ENCODE measurements at regions not wholly inside any gene's neighbourhood (a gene's known extent, or its start where the extent isn't known, plus 50 kb on each side); places are given as distances from the start of the nearest gene placed in this dataset.
"Not testable (repeated sequence)": the region's sequence is repeated elsewhere in the genome, so short reads cannot be mapped to it uniquely, and the experiment has no call there.

GRCh38 chr1:120941066-120941465, 51.5 kb downstream of the PPIAL4A start:
- DNase-seq (ENCODE audit: low read depth in 1 of 2, low spot score in 1 of 2); in situ Hi-C loops (cut with HindIII; ENCODE audit: low pct_unique_long_range_greater_than_20kb, low sequenced_read_pairs): not testable (repeated sequence)

- DNase-seq (ENCODE audit: low read depth in 1 of 2, low spot score in 1 of 2); in situ Hi-C loops (cut with HindIII; ENCODE audit: low pct_unique_long_range_greater_than_20kb, low sequenced_read_pairs): not testable (repeated sequence)
These were observed 52.3 kb downstream of the PPIAL4A start for GRCh38 chr1:120941836-120942217.

- in situ Hi-C loops (cut with HindIII; ENCODE audit: low pct_unique_long_range_greater_than_20kb, low sequenced_read_pairs); DNase-seq (ENCODE audit: low read depth in 1 of 2, low spot score in 1 of 2): not testable (repeated sequence)
These were observed 52.8 kb downstream of the PPIAL4A start for GRCh38 chr1:120942218-120942944.

DNA sequence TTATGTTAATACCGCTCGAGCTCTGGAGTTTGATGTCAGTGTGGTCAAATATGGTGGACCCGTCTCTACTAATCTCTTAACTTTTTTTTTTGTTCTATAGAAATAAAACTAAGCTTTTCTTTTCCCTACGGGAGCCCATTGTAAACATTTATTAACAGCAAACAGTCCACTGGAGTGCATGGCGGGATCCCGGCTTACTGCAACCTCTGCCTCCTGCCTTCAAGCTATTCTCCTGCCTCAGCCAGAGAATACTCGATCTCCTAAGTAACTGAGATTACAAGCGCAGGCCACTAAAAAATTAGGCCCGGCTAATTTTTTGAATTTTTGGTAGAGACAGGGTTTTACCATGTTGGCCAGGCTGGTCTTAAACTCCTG, 53.4 kb downstream of the PPIAL4A start:
- DNase-seq (ENCODE audit: low read depth in 1 of 2, low spot score in 1 of 2); in situ Hi-C loops (cut with HindIII; ENCODE audit: low pct_unique_long_range_greater_than_20kb, low sequenced_read_pairs): not testable (repeated sequence)

DNA sequence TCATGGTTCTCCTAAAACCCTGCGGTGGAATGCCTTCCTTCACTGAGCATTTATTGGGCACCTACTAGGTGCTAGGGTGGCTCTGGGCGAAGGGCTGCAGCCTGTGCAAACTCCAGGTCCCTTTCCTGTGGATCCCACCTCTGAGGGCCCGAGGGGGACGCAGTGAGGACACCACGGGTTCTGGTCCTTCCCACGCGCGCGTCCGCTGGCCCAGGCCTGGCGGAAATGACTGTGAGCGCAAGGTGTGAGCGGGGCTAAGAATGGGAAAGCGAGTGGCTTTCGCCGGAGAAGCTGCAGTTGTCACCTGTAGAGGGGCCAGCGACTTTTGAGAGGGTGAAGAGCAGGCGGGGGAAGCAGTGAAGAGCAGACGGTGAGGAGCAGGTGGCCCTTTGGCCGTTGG, 55.1 kb downstream of the PPIAL4A start:
- DNase-seq (ENCODE audit: low read depth in 1 of 2, low spot score in 1 of 2): not testable (repeated sequence)

DNA sequence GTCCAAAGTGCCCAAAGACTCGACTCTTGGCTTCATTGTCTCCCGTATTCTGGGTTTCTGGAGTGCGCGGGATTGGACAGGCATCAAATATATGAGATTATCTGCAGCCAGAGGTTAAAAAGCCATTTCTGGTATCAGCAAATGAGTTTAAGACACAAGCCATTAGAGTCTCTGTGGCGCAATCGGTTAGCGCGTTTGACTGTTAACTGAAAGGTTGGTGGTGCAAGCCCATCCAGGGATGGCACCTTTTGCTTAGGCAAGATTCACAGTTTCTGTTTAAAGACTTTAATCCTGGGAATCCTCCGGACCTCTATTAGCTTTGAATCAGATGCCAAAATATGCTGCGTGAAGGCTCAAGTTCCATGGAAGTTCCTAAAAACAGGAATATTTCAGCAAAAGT, 55.6 kb downstream of the PPIAL4A start:
- in situ Hi-C loops (cut with HindIII; ENCODE audit: low pct_unique_long_range_greater_than_20kb, low sequenced_read_pairs); DNase-seq (ENCODE audit: low read depth in 1 of 2, low spot score in 1 of 2): not testable (repeated sequence)

More for the DNA sequence above, 55.1 kb downstream of the PPIAL4A start:
- in situ Hi-C loops (cut with HindIII; ENCODE audit: low pct_unique_long_range_greater_than_20kb, low sequenced_read_pairs): not testable (repeated sequence)

GRCh38 chr1:120947114-120947513, 57.5 kb downstream of the PPIAL4A start:
- in situ Hi-C loops (cut with HindIII; ENCODE audit: low pct_unique_long_range_greater_than_20kb, low sequenced_read_pairs); DNase-seq (ENCODE audit: low read depth in 1 of 2, low spot score in 1 of 2): not testable (repeated sequence)

GRCh38 chr1:120949724-120950123, 60.2 kb downstream of the PPIAL4A start:
- DNase-seq (ENCODE audit: low read depth in 1 of 2, low spot score in 1 of 2); in situ Hi-C loops (cut with HindIII; ENCODE audit: low pct_unique_long_range_greater_than_20kb, low sequenced_read_pairs): not testable (repeated sequence)

- DNase-seq (ENCODE audit: low read depth in 1 of 2, low spot score in 1 of 2); in situ Hi-C loops (cut with HindIII; ENCODE audit: low pct_unique_long_range_greater_than_20kb, low sequenced_read_pairs): not testable (repeated sequence)
These were observed 61.1 kb downstream of the PPIAL4A start for GRCh38 chr1:120950633-120951032.

DNA sequence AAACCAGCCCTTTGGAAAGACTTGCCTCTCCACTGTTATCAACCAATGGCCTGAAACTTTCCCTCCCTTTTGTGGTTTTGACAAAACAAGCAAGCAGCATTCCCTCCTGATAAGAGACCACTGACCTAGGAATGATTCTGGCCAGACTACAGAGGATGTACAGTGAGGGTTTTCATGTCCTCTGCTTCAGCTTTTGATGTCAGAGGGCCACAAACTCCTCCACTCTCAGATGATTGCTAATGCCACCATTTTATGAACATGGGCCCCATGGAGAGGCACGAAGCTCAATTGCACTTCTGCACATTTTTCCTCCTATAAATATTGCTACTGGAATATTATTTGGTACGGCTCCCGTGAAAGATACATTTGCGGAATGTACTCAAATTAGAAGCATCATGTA, 61.5 kb downstream of the PPIAL4A start:
- DNase-seq (ENCODE audit: low read depth in 1 of 2, low spot score in 1 of 2); in situ Hi-C loops (cut with HindIII; ENCODE audit: low pct_unique_long_range_greater_than_20kb, low sequenced_read_pairs): not testable (repeated sequence)

- DNase-seq (ENCODE audit: low read depth in 1 of 2, low spot score in 1 of 2); in situ Hi-C loops (cut with HindIII; ENCODE audit: low pct_unique_long_range_greater_than_20kb, low sequenced_read_pairs): not testable (repeated sequence)
These were observed 62.8 kb downstream of the PPIAL4A start for GRCh38 chr1:120952207-120952870.

DNA sequence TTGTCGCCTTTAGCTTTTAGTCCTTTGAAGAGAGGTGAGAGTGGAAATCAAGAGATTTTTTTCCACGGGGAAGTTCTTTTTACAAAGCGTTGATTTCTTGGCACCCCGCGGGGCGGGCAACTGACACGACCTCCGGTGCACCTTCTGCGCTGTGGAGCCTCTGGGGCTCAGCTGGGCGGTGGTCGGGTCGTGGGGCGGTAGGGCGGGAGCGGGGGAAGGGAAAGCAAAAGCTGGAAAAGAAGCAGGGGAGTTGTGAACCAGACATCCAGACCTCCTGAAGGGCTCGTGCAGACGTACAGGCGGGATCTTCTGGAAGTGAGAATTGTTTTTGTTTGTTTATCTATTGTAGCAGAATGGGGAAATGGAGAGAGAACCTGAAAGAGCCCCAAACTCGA, 63.3 kb downstream of the PPIAL4A start:
- DNase-seq (ENCODE audit: low read depth in 1 of 2, low spot score in 1 of 2); in situ Hi-C loops (cut with HindIII; ENCODE audit: low pct_unique_long_range_greater_than_20kb, low sequenced_read_pairs): not testable (repeated sequence)

GRCh38 chr1:120954736-120955135, 65.2 kb downstream of the PPIAL4A start:
- DNase-seq (ENCODE audit: low read depth in 1 of 2, low spot score in 1 of 2): no peak
- TF ChIP-seq JUND (IDR thresholded peaks at IDR 0.05; ENCODE audit: low read depth): no peak
- in situ Hi-C loops (cut with HindIII; ENCODE audit: low pct_unique_long_range_greater_than_20kb, low sequenced_read_pairs): no loop called here

- in situ Hi-C loops (cut with HindIII; ENCODE audit: low pct_unique_long_range_greater_than_20kb, low sequenced_read_pairs); DNase-seq (ENCODE audit: low read depth in 1 of 2, low spot score in 1 of 2): not testable (repeated sequence)
These were observed 66.4 kb downstream of the PPIAL4A start for GRCh38 chr1:120955961-120956360.

DNA sequence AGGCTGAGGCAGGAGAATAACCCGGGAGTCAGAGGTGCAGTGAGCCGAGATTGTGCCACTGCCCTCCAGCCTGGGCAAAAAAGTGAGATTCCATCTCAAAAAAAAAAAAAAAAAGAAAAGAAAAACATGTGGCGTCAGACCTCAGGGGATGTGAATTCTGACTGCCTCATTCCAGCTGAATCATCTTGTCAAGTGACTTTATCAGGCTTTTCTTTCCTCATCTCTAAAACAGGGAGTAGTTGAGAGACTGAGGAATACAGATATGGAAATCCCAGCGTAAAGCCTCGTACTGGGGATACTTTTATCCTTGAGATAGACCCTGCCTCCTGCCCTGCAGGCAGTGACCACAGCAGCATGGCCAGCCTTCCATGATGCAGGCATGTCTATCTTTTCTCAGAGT, 76.4 kb downstream of the PPIAL4A start:
- DNase-seq (ENCODE audit: low read depth in 1 of 2, low spot score in 1 of 2); in situ Hi-C loops (cut with HindIII; ENCODE audit: low pct_unique_long_range_greater_than_20kb, low sequenced_read_pairs): not testable (repeated sequence)

- in situ Hi-C loops (cut with HindIII; ENCODE audit: low pct_unique_long_range_greater_than_20kb, low sequenced_read_pairs); DNase-seq (ENCODE audit: low read depth in 1 of 2, low spot score in 1 of 2): not testable (repeated sequence)
These were observed 83.3 kb downstream of the PPIAL4A start for GRCh38 chr1:120972863-120973262.

DNA sequence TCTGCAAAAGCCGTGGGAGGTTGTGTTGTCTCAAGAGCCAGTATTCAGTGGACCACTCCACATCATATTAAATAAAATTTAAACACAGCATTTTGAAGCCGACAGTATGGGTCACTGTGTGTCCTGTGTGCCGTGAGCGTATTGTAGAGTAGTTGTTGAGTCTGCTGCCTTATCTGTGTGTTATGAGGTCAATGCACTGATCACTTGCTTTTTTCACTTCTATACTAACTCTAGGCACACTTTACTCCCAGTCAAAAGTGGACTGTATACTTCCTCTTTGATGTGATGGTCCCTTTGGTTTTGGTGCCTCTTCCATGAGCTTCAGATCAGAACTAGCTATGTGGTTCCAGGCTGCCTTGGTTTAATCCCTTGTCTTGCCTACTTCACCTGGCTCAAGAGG, 84.3 kb downstream of the PPIAL4A start:
- in situ Hi-C loops (cut with HindIII; ENCODE audit: low pct_unique_long_range_greater_than_20kb, low sequenced_read_pairs): not testable (repeated sequence)

GRCh38 chr1:120977279-120977678, 87.7 kb downstream of the PPIAL4A start:
- in situ Hi-C loops (cut with HindIII; ENCODE audit: low pct_unique_long_range_greater_than_20kb, low sequenced_read_pairs): not testable (repeated sequence)

More for the DNA sequence above, 84.3 kb downstream of the PPIAL4A start:
- DNase-seq (ENCODE audit: low read depth in 1 of 2, low spot score in 1 of 2): not testable (repeated sequence)

More at GRCh38 chr1:120977279-120977678, 87.7 kb downstream of the PPIAL4A start:
- not testable (repeated sequence) for DNase-seq (ENCODE audit: low read depth in 1 of 2, low spot score in 1 of 2)
